ENCODE measurements at regions not wholly inside any gene's neighbourhood (a gene's known extent, or its start where the extent isn't known, plus 50 kb on each side); places are given as distances from the start of the nearest gene placed in this dataset.

- TF ChIP-seq POLR2A (IDR thresholded peaks at IDR 0.05) (no peak), POLR2AphosphoS5 (IDR thresholded peaks at IDR 0.05) (no peak), EP300 (IDR thresholded peaks at IDR 0.05) (no peak)
- TF ChIP-seq, protein P1, sequence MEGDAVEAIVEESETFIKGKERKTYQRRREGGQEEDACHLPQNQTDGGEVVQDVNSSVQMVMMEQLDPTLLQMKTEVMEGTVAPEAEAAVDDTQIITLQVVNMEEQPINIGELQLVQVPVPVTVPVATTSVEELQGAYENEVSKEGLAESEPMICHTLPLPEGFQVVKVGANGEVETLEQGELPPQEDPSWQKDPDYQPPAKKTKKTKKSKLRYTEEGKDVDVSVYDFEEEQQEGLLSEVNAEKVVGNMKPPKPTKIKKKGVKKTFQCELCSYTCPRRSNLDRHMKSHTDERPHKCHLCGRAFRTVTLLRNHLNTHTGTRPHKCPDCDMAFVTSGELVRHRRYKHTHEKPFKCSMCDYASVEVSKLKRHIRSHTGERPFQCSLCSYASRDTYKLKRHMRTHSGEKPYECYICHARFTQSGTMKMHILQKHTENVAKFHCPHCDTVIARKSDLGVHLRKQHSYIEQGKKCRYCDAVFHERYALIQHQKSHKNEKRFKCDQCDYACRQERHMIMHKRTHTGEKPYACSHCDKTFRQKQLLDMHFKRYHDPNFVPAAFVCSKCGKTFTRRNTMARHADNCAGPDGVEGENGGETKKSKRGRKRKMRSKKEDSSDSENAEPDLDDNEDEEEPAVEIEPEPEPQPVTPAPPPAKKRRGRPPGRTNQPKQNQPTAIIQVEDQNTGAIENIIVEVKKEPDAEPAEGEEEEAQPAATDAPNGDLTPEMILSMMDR (IDR thresholded peaks at IDR 0.05): no peak
Observed at GRCh38 chr1:82486468-82486867, 685.7 kb downstream of the ADGRL2 start.
